Naive thymus-derived CD4-positive, alpha-beta T cell (primary cell): ENCODE measurements at regions not wholly inside any gene's neighbourhood (a gene's known extent, or its start where the extent isn't known, plus 50 kb on each side); places are given as distances from the start of the nearest gene placed in this dataset.

Source experiments
- ATAC-seq: fragments of 150-1000 bp; cut with Tn5 transposase; 2 replicates; pipeline ENCODE4 v1.10.0; 2021; ENCODE audit warnings: mild to moderate bottlenecking, moderate library complexity
- CTCF ChIA-PET: fragments of 350-600 bp; sonication (Branson Sonifier 250); formaldehyde crosslinking; loops from one replicate; lab custom pipeline; 2021; ENCODE audit warnings: antibody characterized with exemption; lab: Charles Lee
- POLR2A ChIA-PET: fragments of 350-600 bp; sonication (Branson Sonifier 250); formaldehyde crosslinking; loops from one replicate; lab custom pipeline; 2021; ENCODE audit warnings: antibody characterized with exemption, inconsistent platforms; lab: Charles Lee
- DNase-seq, 9 donors: peaks; one replicate each; pipeline versions ENCODE4 v3.0.0 to v3.0.0-alpha.2; 2020 to 2022; ENCODE audit warnings: mixed read lengths in 1 of 9
- H3K27ac ChIP-seq: one replicate; pipeline ENCODE4 v1.7.0; 2013; ENCODE audit warnings: mild to moderate bottlenecking, low read depth, low read length, moderate library complexity
- H3K27me3 ChIP-seq, 2 donors: one replicate each; pipeline ENCODE4 v1.7.0; 2013; ENCODE audit warnings: low read length in 2 of 2, mild to moderate bottlenecking in 2 of 2, moderate library complexity in 2 of 2; ENCODE audit not compliant: control insufficient read depth in 2 of 2, insufficient read depth in 2 of 2
- H3K36me3 ChIP-seq, 3 experiments: 1 replicate in 2 of 3; 2 replicates in 1 of 3; pipeline ENCODE4 v1.7.0; 2013; ENCODE audit warnings: low read length in 3 of 3, mild to moderate bottlenecking in 3 of 3, moderate library complexity in 1 of 3; ENCODE audit not compliant: insufficient read depth in 3 of 3, control insufficient read depth in 2 of 3
- H3K4me1 ChIP-seq, 2 donors: one replicate each; pipeline ENCODE4 v1.7.0; 2013; ENCODE audit warnings: low read length in 2 of 2, mild to moderate bottlenecking in 2 of 2, moderate library complexity in 1 of 2; ENCODE audit not compliant: control insufficient read depth in 2 of 2, insufficient read depth in 2 of 2
- H3K4me3 ChIP-seq: 2 replicates; pipeline ENCODE4 v1.7.0; 2013; ENCODE audit warnings: mild to moderate bottlenecking, low read length
- H3K9me3 ChIP-seq, 3 experiments: 1 replicate in 2 of 3; 2 replicates in 1 of 3; pipeline ENCODE4 v1.7.0; 2013; ENCODE audit warnings: low read length in 3 of 3; ENCODE audit not compliant: control insufficient read depth in 2 of 3
- H3K27ac Mint-ChIP-seq, 9 donors: one replicate each; pipeline ENCODE4 v1.8.0; 2020 to 2022; ENCODE audit warnings: mixed read lengths in 9 of 9, mild to moderate bottlenecking in 8 of 9, moderate library complexity in 5 of 9, inconsistent platforms in 2 of 9
- H3K27me3 Mint-ChIP-seq, 5 donors: one replicate each; pipeline ENCODE4 v1.8.0; 2021 to 2022; ENCODE audit warnings: mixed read lengths in 5 of 5, mild to moderate bottlenecking in 1 of 5
- H3K36me3 Mint-ChIP-seq, 5 donors: one replicate each; pipeline ENCODE4 v1.8.0; 2020 to 2022; ENCODE audit warnings: mixed read lengths in 5 of 5, mild to moderate bottlenecking in 3 of 5, inconsistent platforms in 1 of 5
- H3K4me1 Mint-ChIP-seq, 7 donors: one replicate each; pipeline ENCODE4 v1.8.0; 2020 to 2022; ENCODE audit warnings: mixed read lengths in 7 of 7, mild to moderate bottlenecking in 3 of 7, inconsistent platforms in 1 of 7
- H3K4me3 Mint-ChIP-seq, 10 donors: one replicate each; pipeline ENCODE4 v1.8.0; 2020 to 2022; ENCODE audit warnings: mild to moderate bottlenecking in 10 of 10, mixed read lengths in 10 of 10, moderate library complexity in 6 of 10, inconsistent platforms in 2 of 10
- H3K9me3 Mint-ChIP-seq, 11 donors: one replicate each; pipeline ENCODE4 v1.8.0; 2020 to 2022; ENCODE audit warnings: mixed read lengths in 11 of 11, mild to moderate bottlenecking in 4 of 11, inconsistent platforms in 1 of 11, moderate library complexity in 1 of 11
- intact Hi-C, 2 donors: fragments of 100-400 bp; cut with micrococcal nuclease; formaldehyde crosslinking; loops; one replicate each; pipeline ENCODE4 v1.15.1; 2023

- Histone ChIP-seq H3K27me3 (no peaks in the 10 kb centered on the region), H3K4me3 (no peak overlapping the region), H3K4me1 (no peaks in the 10 kb centered on the region), H3K27ac (no peak overlapping the region), H3K9me3 (no peaks in the 10 kb centered on the region), H3K36me3 (no peaks in the 10 kb centered on the region)
- ATAC-seq, result no peak
- intact Hi-C loops, result no loop called here
- DNase-seq, result no peak
- Mint-ChIP-seq H3K27me3 (peaks cover 0 to 6% (median 0%) of the 10 kb centered on the region in 5 donors), H3K4me3 (no peak overlapping the region), H3K27ac (no peak overlapping the region), H3K9me3 (no peaks in the 10 kb centered on the region), H3K36me3 (no peaks in the 10 kb centered on the region), H3K4me1 (peaks cover 0 to 21% (median 8%) of the 10 kb centered on the region in 7 donors)
- CTCF ChIA-PET, result interaction anchor here (0.9 to 1.5 kb wide), 2 partner anchors 16 to 21 kb away, joined by 3 read pairs; no protein-coding TSS in a partner anchor
- POLR2A ChIA-PET, result no interaction called here
Measured at GRCh38 chr6:90372450-90372849, 75.8 kb upstream of the BACH2 start.

- H3K27me3 Mint-ChIP-seq, result peaks cover 0 to 10% (median 0%) of the 10 kb centered on the region in 5 donors
Measured at GRCh38 chr6:90370493-90370959, 73.9 kb upstream of the BACH2 start.

GRCh38 chr6:90369651-90370050 lies 73.0 kb upstream of the BACH2 start:
- no peak for DNase-seq
- H3K9me3 Mint-ChIP-seq, result no peaks in the 10 kb centered on the region
- Histone ChIP-seq H3K9me3 (no peaks in the 10 kb centered on the region), H3K27me3 (no peaks in the 10 kb centered on the region), H3K4me3 (no peak overlapping the region), H3K27ac (no peak overlapping the region), H3K36me3 (no peaks in the 10 kb centered on the region), H3K4me1 (no peaks in the 10 kb centered on the region)
- peaks cover 0 to 21% (median 8%) of the 10 kb centered on the region in 7 donors for H3K4me1 Mint-ChIP-seq
- H3K4me3 Mint-ChIP-seq, result peak overlapping the region in 1 of 10 donors; percentile 9
- no peaks in the 10 kb centered on the region for H3K36me3 Mint-ChIP-seq
- H3K27me3 Mint-ChIP-seq, result peaks cover 0 to 14% (median 0%) of the 10 kb centered on the region in 5 donors
- H3K27ac Mint-ChIP-seq, result peak overlapping the region in 1 of 9 donors; percentile 50
- POLR2A ChIA-PET, result no interaction called here
- CTCF ChIA-PET, result no interaction called here
- intact Hi-C loops, result no loop called here
- ATAC-seq, result no peak

More at GRCh38 chr6:90370493-90370959, 73.9 kb upstream of the BACH2 start:
- intact Hi-C loops, result no loop called here
- no peak overlapping the region for H3K27ac ChIP-seq
- H3K9me3 ChIP-seq, result no peaks in the 10 kb centered on the region
- H3K4me3 ChIP-seq, result no peak overlapping the region
- ATAC-seq (no peak), DNase-seq (no peak)
- H3K36me3 ChIP-seq, result no peaks in the 10 kb centered on the region
- peak overlapping the region in 1 of 10 donors; percentile 26 for H3K4me3 Mint-ChIP-seq
- H3K4me1 ChIP-seq, result no peaks in the 10 kb centered on the region
- H3K27me3 ChIP-seq, result no peaks in the 10 kb centered on the region
- ChIA-PET POLR2A (no interaction called here), CTCF (interaction anchor here (0.9 kb wide), 1 partner anchor 19 kb away, joined by 5 read pairs; no protein-coding TSS in a partner anchor)
- no peaks in the 10 kb centered on the region for H3K36me3 Mint-ChIP-seq
- H3K4me1 Mint-ChIP-seq, result peaks cover 0 to 21% (median 8%) of the 10 kb centered on the region in 7 donors
- peak overlapping the region in 1 of 9 donors; percentile 38 for H3K27ac Mint-ChIP-seq
- H3K9me3 Mint-ChIP-seq, result no peaks in the 10 kb centered on the region

GRCh38 chr6:90369024-90369519 lies 72.4 kb upstream of the BACH2 start:
- no peak overlapping the region for H3K27ac Mint-ChIP-seq
- Histone ChIP-seq H3K9me3 (no peaks in the 10 kb centered on the region), H3K27ac (no peak overlapping the region), H3K36me3 (no peaks in the 10 kb centered on the region), H3K27me3 (no peaks in the 10 kb centered on the region), H3K4me3 (no peak overlapping the region), H3K4me1 (no peaks in the 10 kb centered on the region)
- peaks cover 0 to 14% (median 0%) of the 10 kb centered on the region in 5 donors for H3K27me3 Mint-ChIP-seq
- peak overlapping the region in 1 of 10 donors; percentile 1 for H3K4me3 Mint-ChIP-seq
- intact Hi-C loops, result no loop called here
- ATAC-seq (peak; percentile 70), DNase-seq (no peak)
- H3K9me3 Mint-ChIP-seq, result no peaks in the 10 kb centered on the region
- POLR2A ChIA-PET, result interaction anchor here (1.2 kb wide), 1 partner anchor 10 kb away, joined by 3 read pairs; no protein-coding TSS in a partner anchor
- H3K4me1 Mint-ChIP-seq, result peaks cover 0 to 21% (median 8%) of the 10 kb centered on the region in 7 donors
- H3K36me3 Mint-ChIP-seq, result no peaks in the 10 kb centered on the region
- CTCF ChIA-PET, result no interaction called here

- Mint-ChIP-seq H3K27ac (no peak overlapping the region), H3K27me3 (peaks cover 0 to 14% (median 0%) of the 10 kb centered on the region in 5 donors), H3K36me3 (no peaks in the 10 kb centered on the region), H3K4me3 (peak overlapping the region in 1 of 10 donors; percentile 1), H3K4me1 (peaks cover 0 to 21% (median 8%) of the 10 kb centered on the region in 7 donors), H3K9me3 (no peaks in the 10 kb centered on the region)
- Histone ChIP-seq H3K4me3 (no peak overlapping the region), H3K4me1 (no peaks in the 10 kb centered on the region), H3K27me3 (no peaks in the 10 kb centered on the region), H3K36me3 (no peaks in the 10 kb centered on the region), H3K9me3 (no peaks in the 10 kb centered on the region), H3K27ac (no peak overlapping the region)
- intact Hi-C loops, result no loop called here
- ChIA-PET CTCF (no interaction called here), POLR2A (interaction anchor here (0.7 to 1.2 kb wide), 2 partner anchors 10 to 126 kb away, joined by 3 read pairs; no protein-coding TSS in a partner anchor)
- ATAC-seq, result no peak
- DNase-seq, result no peak
Measured at GRCh38 chr6:90368601-90369000, 72.0 kb upstream of the BACH2 start.

GRCh38 chr6:90368001-90368400 lies 71.4 kb upstream of the BACH2 start:
- H3K27me3 ChIP-seq, result no peaks in the 10 kb centered on the region
- H3K4me1 ChIP-seq, result no peaks in the 10 kb centered on the region
- H3K36me3 ChIP-seq, result no peaks in the 10 kb centered on the region
- POLR2A ChIA-PET, result interaction anchor here (0.7 to 1.2 kb wide), 3 partner anchors 9 to 236 kb away, joined by 3 read pairs; no protein-coding TSS in a partner anchor
- Mint-ChIP-seq H3K9me3 (no peaks in the 10 kb centered on the region), H3K27ac (no peak overlapping the region), H3K4me3 (no peak overlapping the region), H3K27me3 (peaks cover 0 to 14% (median 0%) of the 10 kb centered on the region in 5 donors), H3K4me1 (peaks cover 0 to 21% (median 8%) of the 10 kb centered on the region in 7 donors), H3K36me3 (no peaks in the 10 kb centered on the region)
- DNase-seq, result no peak
- intact Hi-C loops, result no loop called here
- H3K9me3 ChIP-seq, result no peaks in the 10 kb centered on the region
- H3K4me3 ChIP-seq, result no peak overlapping the region
- H3K27ac ChIP-seq, result no peak overlapping the region
- CTCF ChIA-PET, result no interaction called here
- ATAC-seq, result no peak
